ENCODE measurements at regions not wholly inside any gene's neighbourhood (a gene's known extent, or its start where the extent isn't known, plus 50 kb on each side); places are given as distances from the start of the nearest gene placed in this dataset.

DNA sequence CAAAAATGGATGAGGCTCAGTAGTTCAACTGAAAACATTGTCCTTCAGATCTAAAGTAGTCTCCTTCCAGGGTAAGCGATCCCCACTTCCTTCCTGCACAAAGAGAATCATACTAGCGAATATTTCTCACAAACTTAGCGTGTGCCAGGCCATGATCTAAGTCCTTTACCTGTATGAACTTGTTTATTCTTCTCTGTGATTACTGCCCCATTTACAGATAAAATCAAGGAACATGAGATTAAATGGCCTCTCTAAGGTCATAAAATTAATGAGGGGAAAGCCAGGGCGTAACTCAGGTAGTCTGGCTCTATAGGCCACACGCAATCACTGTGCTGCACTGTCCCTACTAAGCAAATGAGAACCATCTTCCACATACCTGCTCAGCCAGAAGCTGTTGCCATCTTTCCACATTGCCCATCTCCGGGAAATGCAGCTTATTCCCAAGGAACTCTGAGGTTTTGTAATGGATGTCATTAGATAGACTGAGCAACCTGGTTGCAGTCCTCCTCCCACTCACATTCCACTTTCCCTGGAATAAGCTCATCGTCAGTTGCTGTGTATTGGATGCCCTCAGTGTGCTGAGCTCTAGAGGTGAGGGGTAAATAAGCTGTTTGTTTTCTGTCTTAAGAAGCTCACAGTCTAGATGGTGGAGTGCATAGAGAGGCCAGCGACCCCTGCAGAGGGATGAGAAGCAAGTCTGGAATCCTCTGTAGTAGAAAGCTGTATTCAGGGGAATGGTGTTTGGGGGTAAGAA is 146.3 kb downstream of the SNX19 start:
- DNase-seq (ENCODE audit: low spot score): no peak
- H3K36me3 Mint-ChIP-seq (ENCODE audit: low read depth, unreplicated experiment): no peaks in the 10 kb centered on the region
- H3K9me3 Mint-ChIP-seq (ENCODE audit: unreplicated experiment): no peaks in the 10 kb centered on the region

DNA sequence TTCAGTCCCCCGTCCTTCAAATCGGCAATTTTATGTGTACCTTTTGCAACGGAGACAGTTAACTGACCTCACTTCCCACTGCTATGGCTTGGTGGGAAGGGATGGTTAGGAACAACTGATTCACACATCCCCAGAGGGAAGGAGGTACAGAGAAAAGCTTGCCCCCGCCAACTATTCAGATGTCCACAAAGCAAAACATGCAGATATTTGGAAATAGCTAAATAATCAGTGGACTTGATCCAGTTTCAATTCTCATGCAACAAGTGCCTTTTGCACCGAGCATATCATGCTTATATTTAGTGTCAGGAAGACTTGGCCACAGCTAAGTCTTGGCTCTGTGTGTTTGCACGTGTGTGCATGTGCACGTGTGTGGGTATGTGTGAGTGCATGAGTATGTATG is 144.6 kb downstream of the SNX19 start:
- H3K27ac Mint-ChIP-seq (ENCODE audit: unreplicated experiment): no peak overlapping the region
- peaks cover 2% of the 10 kb centered on the region for H3K27me3 Mint-ChIP-seq (ENCODE audit: unreplicated experiment)
- H3K36me3 Mint-ChIP-seq (ENCODE audit: low read depth, unreplicated experiment): no peaks in the 10 kb centered on the region
- no peaks in the 10 kb centered on the region for H3K9me3 Mint-ChIP-seq (ENCODE audit: unreplicated experiment)
- H3K4me1 Mint-ChIP-seq (ENCODE audit: unreplicated experiment): no peaks in the 10 kb centered on the region
- no peak overlapping the region for H3K4me3 Mint-ChIP-seq (ENCODE audit: unreplicated experiment)
- no peak for DNase-seq (ENCODE audit: low spot score)
- TF ChIP-seq, protein P1, sequence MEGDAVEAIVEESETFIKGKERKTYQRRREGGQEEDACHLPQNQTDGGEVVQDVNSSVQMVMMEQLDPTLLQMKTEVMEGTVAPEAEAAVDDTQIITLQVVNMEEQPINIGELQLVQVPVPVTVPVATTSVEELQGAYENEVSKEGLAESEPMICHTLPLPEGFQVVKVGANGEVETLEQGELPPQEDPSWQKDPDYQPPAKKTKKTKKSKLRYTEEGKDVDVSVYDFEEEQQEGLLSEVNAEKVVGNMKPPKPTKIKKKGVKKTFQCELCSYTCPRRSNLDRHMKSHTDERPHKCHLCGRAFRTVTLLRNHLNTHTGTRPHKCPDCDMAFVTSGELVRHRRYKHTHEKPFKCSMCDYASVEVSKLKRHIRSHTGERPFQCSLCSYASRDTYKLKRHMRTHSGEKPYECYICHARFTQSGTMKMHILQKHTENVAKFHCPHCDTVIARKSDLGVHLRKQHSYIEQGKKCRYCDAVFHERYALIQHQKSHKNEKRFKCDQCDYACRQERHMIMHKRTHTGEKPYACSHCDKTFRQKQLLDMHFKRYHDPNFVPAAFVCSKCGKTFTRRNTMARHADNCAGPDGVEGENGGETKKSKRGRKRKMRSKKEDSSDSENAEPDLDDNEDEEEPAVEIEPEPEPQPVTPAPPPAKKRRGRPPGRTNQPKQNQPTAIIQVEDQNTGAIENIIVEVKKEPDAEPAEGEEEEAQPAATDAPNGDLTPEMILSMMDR (IDR thresholded peaks at IDR 0.05; ENCODE audit: unreplicated experiment): no peak

More for the DNA sequence above, 146.3 kb downstream of the SNX19 start:
- Mint-ChIP-seq H3K4me1 (ENCODE audit: unreplicated experiment) (no peaks in the 10 kb centered on the region), H3K4me3 (ENCODE audit: unreplicated experiment) (no peak overlapping the region), H3K27me3 (ENCODE audit: unreplicated experiment) (peaks cover 2% of the 10 kb centered on the region), H3K27ac (ENCODE audit: unreplicated experiment) (no peak overlapping the region)
- TF ChIP-seq, protein P1 (IDR thresholded peaks at IDR 0.05; ENCODE audit: unreplicated experiment): no peak

DNA sequence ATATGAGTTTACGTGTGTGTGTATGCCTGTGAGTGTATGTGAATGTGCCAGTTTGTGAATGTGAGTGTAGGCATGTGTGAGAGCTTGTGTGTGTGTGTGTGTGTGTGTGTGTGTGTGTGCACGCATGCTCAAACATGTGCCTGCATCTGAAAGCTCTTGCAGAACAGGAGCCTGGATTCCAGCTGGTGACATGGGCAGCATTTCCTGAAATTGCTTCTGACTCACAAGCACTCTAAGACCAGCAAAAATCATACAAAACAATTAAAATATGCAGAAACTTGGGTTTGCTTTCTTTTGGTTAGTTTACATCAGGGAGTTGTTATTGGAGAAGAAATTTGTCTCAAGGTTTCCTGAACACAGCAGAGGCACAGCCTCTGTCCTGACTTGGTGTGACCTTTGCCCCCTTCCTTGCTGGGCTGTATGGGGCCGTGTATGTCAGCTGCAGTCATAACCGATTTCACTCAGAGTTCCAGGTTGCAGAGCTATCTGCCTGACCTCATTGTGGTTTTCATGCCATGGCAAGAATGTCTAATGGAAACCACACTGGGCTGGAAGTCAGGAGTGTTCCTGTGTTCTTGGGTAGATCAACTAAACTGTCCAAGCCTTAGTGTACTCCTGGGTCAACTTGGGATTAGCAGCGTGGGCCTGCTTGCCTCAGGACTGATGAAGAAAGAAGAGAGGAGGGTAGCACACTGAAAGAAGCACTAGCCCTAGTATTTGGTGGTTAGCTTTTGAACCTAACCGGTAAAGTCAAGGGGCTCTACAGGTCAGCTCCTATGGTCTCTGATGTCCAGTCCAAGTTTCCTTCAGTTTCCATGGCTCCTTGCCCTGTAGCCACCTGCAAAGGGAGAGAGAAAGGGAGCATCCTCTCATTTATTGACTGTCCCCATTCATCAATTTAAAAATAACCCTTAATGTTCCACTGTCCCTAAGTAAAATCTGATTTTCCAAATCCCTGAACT is 143.7 kb downstream of the SNX19 start:
- H3K27ac Mint-ChIP-seq (ENCODE audit: unreplicated experiment): no peak overlapping the region
- no peak for DNase-seq (ENCODE audit: low spot score)
- H3K27me3 Mint-ChIP-seq (ENCODE audit: unreplicated experiment): peaks cover 2% of the 10 kb centered on the region
- no peaks in the 10 kb centered on the region for H3K36me3 Mint-ChIP-seq (ENCODE audit: low read depth, unreplicated experiment)
- TF ChIP-seq, protein P1 (IDR thresholded peaks at IDR 0.05; ENCODE audit: unreplicated experiment): no peak
- H3K4me1 Mint-ChIP-seq (ENCODE audit: unreplicated experiment): no peaks in the 10 kb centered on the region
- H3K4me3 Mint-ChIP-seq (ENCODE audit: unreplicated experiment): no peak overlapping the region
- no peaks in the 10 kb centered on the region for H3K9me3 Mint-ChIP-seq (ENCODE audit: unreplicated experiment)

DNA sequence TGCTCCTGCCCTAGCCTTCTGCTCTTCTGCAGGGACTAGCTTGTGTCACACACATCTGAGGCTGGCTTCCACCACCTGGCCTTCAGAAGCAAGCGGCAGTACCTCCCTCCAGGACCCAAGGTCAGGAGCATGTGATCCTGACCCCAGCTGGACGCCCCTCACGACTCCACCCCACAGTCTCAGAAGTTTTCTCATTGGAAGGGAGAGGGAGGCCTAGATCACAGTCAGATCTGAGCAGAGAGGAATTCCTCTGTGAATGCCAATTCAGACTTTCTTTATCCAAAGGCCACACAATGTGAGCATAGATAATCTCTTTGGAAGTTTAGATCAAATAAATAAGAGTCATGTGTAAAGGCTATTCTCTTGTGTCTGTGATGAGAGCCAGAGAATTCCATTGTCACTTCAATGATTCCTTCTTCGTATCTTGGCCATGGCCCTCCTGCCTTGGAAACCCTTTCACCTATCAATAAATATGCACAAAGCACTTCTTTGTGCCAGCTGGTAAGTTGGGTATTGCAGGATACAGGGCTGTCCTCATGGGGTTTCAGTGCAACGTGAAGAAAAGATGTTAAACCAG is 142.9 kb downstream of the SNX19 start:
- no peak overlapping the region for H3K27ac Mint-ChIP-seq (ENCODE audit: unreplicated experiment)
- H3K4me1 Mint-ChIP-seq (ENCODE audit: unreplicated experiment): no peaks in the 10 kb centered on the region
- no peak overlapping the region for H3K4me3 Mint-ChIP-seq (ENCODE audit: unreplicated experiment)
- no peaks in the 10 kb centered on the region for H3K9me3 Mint-ChIP-seq (ENCODE audit: unreplicated experiment)
- H3K36me3 Mint-ChIP-seq (ENCODE audit: low read depth, unreplicated experiment): no peaks in the 10 kb centered on the region
- TF ChIP-seq, protein P1 (IDR thresholded peaks at IDR 0.05; ENCODE audit: unreplicated experiment): no peak
- H3K27me3 Mint-ChIP-seq (ENCODE audit: unreplicated experiment): peaks cover 2% of the 10 kb centered on the region
- no peak for DNase-seq (ENCODE audit: low spot score)
